ENCODE measurements at regions not wholly inside any gene's neighbourhood (a gene's known extent, or its start where the extent isn't known, plus 50 kb on each side); places are given as distances from the start of the nearest gene placed in this dataset.

DNA sequence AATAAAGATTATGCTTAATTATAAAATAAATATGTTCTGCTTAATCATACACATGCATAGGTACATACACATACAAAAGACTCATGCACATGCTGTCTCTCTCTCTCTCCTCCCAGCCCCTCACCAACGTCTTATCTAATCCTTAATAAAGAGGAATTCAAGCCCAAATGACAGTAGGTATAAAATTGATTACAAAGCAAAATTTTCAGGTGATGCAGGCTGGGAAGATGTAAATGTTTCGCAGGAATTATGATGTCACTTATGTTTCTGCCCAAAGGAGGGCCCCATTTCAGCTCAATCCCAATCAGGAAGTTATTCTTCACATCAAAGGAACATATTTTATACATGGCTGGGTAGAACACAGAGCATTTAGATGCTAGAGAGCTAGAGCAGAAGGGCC, 284.6 kb upstream of the ID4 start:
- no TSS peak for BruUV-seq (replicated peaks)
- Histone ChIP-seq H3K9me1 (replicated peaks; ENCODE audit: control insufficient read depth, extremely low read depth, insufficient read depth, low read length) (no peaks in the 10 kb centered on the region), H3K27ac (ENCODE audit: insufficient read depth, low read depth, low read length) (no peak overlapping the region), H2AFZ (ENCODE audit: low read depth, low read length) (no peak overlapping the region), H3K4me2 (ENCODE audit: insufficient read depth, low read length) (no peak overlapping the region), H3K9ac (replicated peaks; ENCODE audit: extremely low read depth, insufficient read depth, low read length) (no peak overlapping the region), H3K79me2 (ENCODE audit: control insufficient read depth, insufficient read depth, low read length) (no peaks in the 10 kb centered on the region), H3K4me1 (ENCODE audit: control insufficient read depth, extremely low read depth, insufficient read depth, low read length) (no peaks in the 10 kb centered on the region), H3K9me3 (replicated peaks; ENCODE audit: control insufficient read depth, insufficient read depth, low read length) (no peaks in the 10 kb centered on the region), H3K27me3 (ENCODE audit: control insufficient read depth in 2 of 2, insufficient read depth in 2 of 2, low read length in 2 of 2) (no peaks in the 10 kb centered on the region), H4K20me1 (replicated peaks; ENCODE audit: control insufficient read depth, extremely low read depth, insufficient read depth, low read length) (no peaks in the 10 kb centered on the region), H3K4me3 (replicated peaks in 1 of 3; ENCODE audit: insufficient read depth in 1 of 3, low read depth in 1 of 3, low read length in 3 of 3) (no peak overlapping the region), H3K36me3 (ENCODE audit: control insufficient read depth in 2 of 2, extremely low read depth in 1 of 2, insufficient read depth in 2 of 2, low read length in 2 of 2) (no peaks in the 10 kb centered on the region)
- no peak for TF ChIP-seq MYC (IDR thresholded peaks at IDR 0.05; ENCODE audit: low read depth, low read length)
- TF ChIP-seq FOS (IDR thresholded peaks at IDR 0.05; ENCODE audit: borderline replicate concordance, insufficient read depth, low read length), result no peak
- no peak for TF ChIP-seq JUN (IDR thresholded peaks at IDR 0.05; ENCODE audit: borderline replicate concordance, insufficient read depth, insufficient read length, low read depth)
- TF ChIP-seq, protein P1, sequence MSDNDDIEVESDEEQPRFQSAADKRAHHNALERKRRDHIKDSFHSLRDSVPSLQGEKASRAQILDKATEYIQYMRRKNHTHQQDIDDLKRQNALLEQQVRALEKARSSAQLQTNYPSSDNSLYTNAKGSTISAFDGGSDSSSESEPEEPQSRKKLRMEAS (IDR thresholded peaks at IDR 0.05; ENCODE audit: insufficient read depth, insufficient read length), result no peak
- TF ChIP-seq, protein P2, sequence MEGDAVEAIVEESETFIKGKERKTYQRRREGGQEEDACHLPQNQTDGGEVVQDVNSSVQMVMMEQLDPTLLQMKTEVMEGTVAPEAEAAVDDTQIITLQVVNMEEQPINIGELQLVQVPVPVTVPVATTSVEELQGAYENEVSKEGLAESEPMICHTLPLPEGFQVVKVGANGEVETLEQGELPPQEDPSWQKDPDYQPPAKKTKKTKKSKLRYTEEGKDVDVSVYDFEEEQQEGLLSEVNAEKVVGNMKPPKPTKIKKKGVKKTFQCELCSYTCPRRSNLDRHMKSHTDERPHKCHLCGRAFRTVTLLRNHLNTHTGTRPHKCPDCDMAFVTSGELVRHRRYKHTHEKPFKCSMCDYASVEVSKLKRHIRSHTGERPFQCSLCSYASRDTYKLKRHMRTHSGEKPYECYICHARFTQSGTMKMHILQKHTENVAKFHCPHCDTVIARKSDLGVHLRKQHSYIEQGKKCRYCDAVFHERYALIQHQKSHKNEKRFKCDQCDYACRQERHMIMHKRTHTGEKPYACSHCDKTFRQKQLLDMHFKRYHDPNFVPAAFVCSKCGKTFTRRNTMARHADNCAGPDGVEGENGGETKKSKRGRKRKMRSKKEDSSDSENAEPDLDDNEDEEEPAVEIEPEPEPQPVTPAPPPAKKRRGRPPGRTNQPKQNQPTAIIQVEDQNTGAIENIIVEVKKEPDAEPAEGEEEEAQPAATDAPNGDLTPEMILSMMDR (IDR thresholded peaks at IDR 0.05; ENCODE audit: extremely low read depth in 1 of 2, insufficient read depth in 1 of 2, low read depth in 1 of 2, low read length in 2 of 2), result no peak
- no peak for TF ChIP-seq EZH2 (IDR thresholded peaks at IDR 0.05; ENCODE audit: borderline replicate concordance, low read depth, low read length, severe bottlenecking)
- dilution Hi-C loops (cut with MboI; ENCODE audit: extremely low pct_ligation_motif_present, low sequenced_read_pairs) (no loop called here), intact Hi-C loops (cut with micrococcal nuclease) (no loop called here)
- FAIRE-seq, result no peak
- no peak for DNase-seq (ENCODE audit: low read depth, low spot score)
- ChIA-PET CTCF (no interaction called here), POLR2A (no interaction called here)

Data from endothelial cell of umbilical vein (primary cell).